Colonic mucosa (tissue), 4 donors: ENCODE measurements at regions not wholly inside any gene's neighbourhood (a gene's known extent, or its start where the extent isn't known, plus 50 kb on each side); places are given as distances from the start of the nearest gene placed in this dataset.

Experiments
- DNase-seq: peaks from one replicate; pipeline ENCODE4 v3.0.0-alpha.2; 2020
- H3K27ac ChIP-seq: fragments of 200-600 bp; one replicate; pipeline ENCODE4 v1.8.0; 2021
- H3K27me3 ChIP-seq: fragments of 200-600 bp; one replicate; pipeline ENCODE4 v1.8.0; 2021
- H3K36me3 ChIP-seq: fragments of 200-600 bp; one replicate; pipeline ENCODE4 v1.8.0; 2021
- H3K4me1 ChIP-seq: fragments of 200-600 bp; one replicate; pipeline ENCODE4 v1.8.0; 2021; ENCODE audit warnings: mild to moderate bottlenecking
- H3K4me3 ChIP-seq: fragments of 200-600 bp; one replicate; pipeline ENCODE4 v1.8.0; 2021
- H3K9ac ChIP-seq, 2 donors: one replicate each; pipeline ENCODE4 v1.7.0; 2013; ENCODE audit warnings: control low read depth in 2 of 2, low read depth in 2 of 2, low read length in 2 of 2
- H3K9me3 ChIP-seq: fragments of 200-600 bp; one replicate; pipeline ENCODE4 v1.8.0; 2021
- intact Hi-C: fragments of 100-400 bp; cut with DNase I; formaldehyde crosslinking; loops from one replicate; pipeline ENCODE4 v1.14.1; 2022
- TF ChIP-seq, protein P1 (sequence below): fragments of 200-600 bp; IDR thresholded peaks from one replicate; pipeline ENCODE4 v1.8.0; 2022; ENCODE audit warnings: antibody characterized with exemption, mild to moderate bottlenecking
- donor health status: healthy.
- donor health status: DM: no; HTN: no; CAD: no.
- donor health status: DM: no; HTN: no; CAD: no.

DNA sequence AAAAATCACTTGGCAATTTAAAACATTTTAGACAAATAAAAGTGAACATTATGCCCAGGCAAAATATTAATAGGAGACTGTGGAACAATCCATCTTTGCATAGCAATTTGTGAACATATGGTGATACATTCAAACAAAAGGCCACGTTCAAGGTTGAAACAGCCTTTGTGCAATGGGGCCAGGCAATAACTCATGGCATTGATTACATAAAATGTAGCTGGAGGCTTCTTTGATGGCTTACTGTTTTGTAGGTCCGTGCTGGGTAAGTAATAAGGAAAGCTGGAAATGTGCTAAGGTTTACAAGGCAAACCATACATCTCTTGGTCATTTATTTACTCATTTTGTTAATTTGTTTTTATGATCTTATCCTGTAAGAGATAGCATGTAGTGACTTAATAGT is 651.8 kb downstream of the KCTD16 start:
- Histone ChIP-seq H3K36me3 (no peaks in the 10 kb centered on the region), H3K4me1 (no peaks in the 10 kb centered on the region), H3K27ac (no peak overlapping the region), H3K9me3 (no peaks in the 10 kb centered on the region), H3K27me3 (no peaks in the 10 kb centered on the region), H3K9ac (no peak overlapping the region), H3K4me3 (no peak overlapping the region)
- DNase-seq, result no peak
- intact Hi-C loops, result no loop called here
- TF ChIP-seq, protein P1, sequence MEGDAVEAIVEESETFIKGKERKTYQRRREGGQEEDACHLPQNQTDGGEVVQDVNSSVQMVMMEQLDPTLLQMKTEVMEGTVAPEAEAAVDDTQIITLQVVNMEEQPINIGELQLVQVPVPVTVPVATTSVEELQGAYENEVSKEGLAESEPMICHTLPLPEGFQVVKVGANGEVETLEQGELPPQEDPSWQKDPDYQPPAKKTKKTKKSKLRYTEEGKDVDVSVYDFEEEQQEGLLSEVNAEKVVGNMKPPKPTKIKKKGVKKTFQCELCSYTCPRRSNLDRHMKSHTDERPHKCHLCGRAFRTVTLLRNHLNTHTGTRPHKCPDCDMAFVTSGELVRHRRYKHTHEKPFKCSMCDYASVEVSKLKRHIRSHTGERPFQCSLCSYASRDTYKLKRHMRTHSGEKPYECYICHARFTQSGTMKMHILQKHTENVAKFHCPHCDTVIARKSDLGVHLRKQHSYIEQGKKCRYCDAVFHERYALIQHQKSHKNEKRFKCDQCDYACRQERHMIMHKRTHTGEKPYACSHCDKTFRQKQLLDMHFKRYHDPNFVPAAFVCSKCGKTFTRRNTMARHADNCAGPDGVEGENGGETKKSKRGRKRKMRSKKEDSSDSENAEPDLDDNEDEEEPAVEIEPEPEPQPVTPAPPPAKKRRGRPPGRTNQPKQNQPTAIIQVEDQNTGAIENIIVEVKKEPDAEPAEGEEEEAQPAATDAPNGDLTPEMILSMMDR, result no peak

DNA sequence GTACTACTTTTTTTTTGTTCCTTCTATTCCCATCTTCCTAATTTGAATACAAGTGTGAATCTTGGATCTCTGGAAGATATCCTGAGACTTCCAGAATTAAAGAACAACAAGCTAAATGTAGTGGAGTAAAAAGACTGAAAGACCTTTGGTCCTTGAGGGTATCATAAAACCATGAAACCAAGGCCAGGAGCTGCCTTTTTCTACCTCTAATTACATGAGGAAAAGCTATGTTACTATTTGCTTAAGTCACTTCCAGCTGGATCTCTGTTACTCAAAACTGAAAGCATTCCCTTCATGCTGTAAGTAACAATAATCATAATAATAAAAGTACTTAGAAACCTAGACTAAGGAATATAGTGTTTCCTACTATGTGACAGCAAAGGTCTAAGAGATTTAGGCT is 649.6 kb downstream of the KCTD16 start:
- Histone ChIP-seq H3K4me3 (no peak overlapping the region), H3K9me3 (no peaks in the 10 kb centered on the region), H3K27ac (peak overlapping the region; percentile 11), H3K27me3 (no peaks in the 10 kb centered on the region), H3K36me3 (no peaks in the 10 kb centered on the region), H3K9ac (no peak overlapping the region), H3K4me1 (no peaks in the 10 kb centered on the region)
- intact Hi-C loops, result no loop called here
- peak; percentile 18 for DNase-seq
- TF ChIP-seq, protein P1, result no peak

DNA sequence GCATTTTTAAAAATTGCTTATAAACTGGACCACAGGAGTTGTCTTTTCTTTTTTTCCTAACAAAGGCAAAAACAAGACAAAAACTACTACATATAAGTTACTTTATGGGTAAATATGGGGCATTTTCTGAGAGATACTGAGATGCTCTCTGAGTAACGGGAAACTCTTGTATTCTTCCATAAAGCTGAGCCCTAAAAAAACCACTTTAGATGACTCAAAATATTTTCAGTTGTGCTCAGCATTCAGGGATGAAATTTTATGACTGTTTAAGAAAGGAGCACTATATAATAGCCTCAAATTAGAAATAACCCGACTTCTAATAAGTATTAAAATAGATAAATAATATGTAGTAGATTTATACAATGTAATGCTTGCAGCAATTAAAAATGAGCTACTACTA is 644.5 kb downstream of the KCTD16 start:
- H3K27me3 ChIP-seq, result no peaks in the 10 kb centered on the region
- H3K9ac ChIP-seq, result no peak overlapping the region
- no peaks in the 10 kb centered on the region for H3K36me3 ChIP-seq
- intact Hi-C loops, result no loop called here
- TF ChIP-seq, protein P1, result no peak
- no peak overlapping the region for H3K4me3 ChIP-seq
- H3K4me1 ChIP-seq, result no peaks in the 10 kb centered on the region
- no peaks in the 10 kb centered on the region for H3K9me3 ChIP-seq
- DNase-seq, result no peak
- no peak overlapping the region for H3K27ac ChIP-seq

DNA sequence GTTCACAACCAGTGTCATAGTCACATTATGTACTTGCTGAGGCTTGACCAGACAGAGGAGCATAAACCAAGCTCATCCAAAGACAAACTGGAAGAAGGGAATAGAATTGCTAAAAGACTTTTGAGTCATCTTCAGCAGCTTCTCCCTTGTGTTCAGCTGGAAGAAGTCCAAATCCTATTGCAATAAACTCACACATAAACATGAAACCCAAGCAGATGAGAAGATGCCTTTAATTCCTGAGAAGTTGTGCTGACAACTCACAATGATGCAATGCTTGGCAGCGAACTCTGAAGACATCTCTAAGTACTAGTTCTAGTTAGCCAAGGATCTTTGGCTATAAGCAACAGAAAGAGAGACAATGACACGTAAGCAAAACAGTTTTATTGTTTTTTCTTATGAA is 642.1 kb downstream of the KCTD16 start:
- no peaks in the 10 kb centered on the region for H3K36me3 ChIP-seq
- no peak overlapping the region for H3K27ac ChIP-seq
- H3K9me3 ChIP-seq, result no peaks in the 10 kb centered on the region
- H3K4me1 ChIP-seq, result no peaks in the 10 kb centered on the region
- peak; percentile 24 for DNase-seq
- intact Hi-C loops, result no loop called here
- no peaks in the 10 kb centered on the region for H3K27me3 ChIP-seq
- H3K9ac ChIP-seq, result no peak overlapping the region
- H3K4me3 ChIP-seq, result no peak overlapping the region
- TF ChIP-seq, protein P1, result no peak

DNA sequence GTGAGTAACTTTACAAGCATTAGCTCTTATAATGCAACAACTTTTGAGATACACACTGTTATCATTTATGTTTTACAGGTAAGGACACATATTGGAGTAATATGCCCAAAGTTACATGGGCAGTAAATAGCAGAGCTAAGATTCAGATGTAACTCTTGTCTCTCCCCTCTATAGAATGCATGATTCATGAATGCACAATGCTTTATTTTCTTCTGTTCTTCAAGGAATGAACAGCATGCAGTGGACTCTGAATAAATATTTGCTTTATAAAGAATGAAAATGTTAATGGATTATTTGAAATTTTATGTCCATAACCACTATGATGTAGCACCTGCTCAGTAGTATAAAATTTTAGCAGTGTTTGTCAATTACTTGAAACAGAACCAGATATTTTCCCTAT is 629.5 kb downstream of the KCTD16 start:
- H3K9ac ChIP-seq, result no peak overlapping the region
- DNase-seq, result no peak
- H3K4me1 ChIP-seq, result no peaks in the 10 kb centered on the region
- H3K9me3 ChIP-seq, result no peaks in the 10 kb centered on the region
- no peaks in the 10 kb centered on the region for H3K27me3 ChIP-seq
- TF ChIP-seq, protein P1, result no peak
- intact Hi-C loops, result no loop called here
- H3K4me3 ChIP-seq, result no peak overlapping the region
- no peak overlapping the region for H3K27ac ChIP-seq
- no peaks in the 10 kb centered on the region for H3K36me3 ChIP-seq

DNA sequence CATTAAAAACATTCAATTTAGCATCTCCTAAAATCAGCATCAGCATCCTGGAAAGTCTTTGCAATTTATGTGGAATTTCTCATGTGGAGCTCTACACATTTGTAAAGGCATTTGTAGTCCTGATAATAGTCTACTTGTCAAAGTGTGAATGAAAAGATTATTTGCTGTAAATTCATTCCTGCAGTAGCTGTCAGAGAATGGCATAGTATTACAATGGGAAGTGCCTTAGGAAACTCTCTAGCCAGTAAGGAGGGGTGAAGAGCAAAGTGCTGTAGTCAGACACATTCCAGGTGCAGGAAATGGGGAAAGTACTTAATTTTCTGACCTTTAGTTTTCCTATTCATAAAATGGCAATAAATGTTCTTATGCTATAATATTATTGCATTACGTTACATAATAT is 627.9 kb downstream of the KCTD16 start:
- intact Hi-C loops, result no loop called here
- DNase-seq, result no peak
- H3K9me3 ChIP-seq, result no peaks in the 10 kb centered on the region
- TF ChIP-seq, protein P1, result no peak
- no peaks in the 10 kb centered on the region for H3K4me1 ChIP-seq
- no peaks in the 10 kb centered on the region for H3K27me3 ChIP-seq
- no peaks in the 10 kb centered on the region for H3K36me3 ChIP-seq
- H3K9ac ChIP-seq, result no peak overlapping the region
- no peak overlapping the region for H3K27ac ChIP-seq
- no peak overlapping the region for H3K4me3 ChIP-seq
